ENCODE measurements at regions not wholly inside any gene's neighbourhood (a gene's known extent, or its start where the extent isn't known, plus 50 kb on each side); places are given as distances from the start of the nearest gene placed in this dataset.
A peak's percentile ranks its signal among the peaks of the same experiment; 100 is the strongest.

DNA sequence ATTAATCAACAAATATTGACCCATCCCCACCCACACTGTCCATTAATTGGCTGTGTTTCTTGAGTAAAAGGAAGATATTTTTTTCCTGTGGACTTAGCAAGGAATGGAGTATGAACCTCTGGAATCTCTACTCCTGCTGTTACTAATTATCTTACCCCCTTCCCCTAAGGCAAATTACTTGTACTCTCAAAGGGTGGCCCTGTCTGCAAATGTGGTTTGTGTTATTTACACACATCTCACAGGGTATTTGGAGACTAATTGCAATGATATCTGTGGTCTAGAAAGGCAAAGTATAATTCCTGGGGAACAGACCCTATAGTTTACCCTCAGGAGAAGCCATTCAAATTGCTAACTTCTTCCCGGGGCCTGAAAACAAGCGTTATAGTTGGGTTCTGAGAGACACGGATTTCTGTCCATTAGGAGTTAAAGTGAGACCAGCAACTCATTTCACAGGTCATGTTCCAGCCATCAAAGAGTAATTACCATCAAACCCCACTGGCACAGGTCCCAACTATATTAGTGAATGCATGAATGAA lies 133.0 kb upstream of the RASGEF1B start:
- TF ChIP-seq, protein P1, sequence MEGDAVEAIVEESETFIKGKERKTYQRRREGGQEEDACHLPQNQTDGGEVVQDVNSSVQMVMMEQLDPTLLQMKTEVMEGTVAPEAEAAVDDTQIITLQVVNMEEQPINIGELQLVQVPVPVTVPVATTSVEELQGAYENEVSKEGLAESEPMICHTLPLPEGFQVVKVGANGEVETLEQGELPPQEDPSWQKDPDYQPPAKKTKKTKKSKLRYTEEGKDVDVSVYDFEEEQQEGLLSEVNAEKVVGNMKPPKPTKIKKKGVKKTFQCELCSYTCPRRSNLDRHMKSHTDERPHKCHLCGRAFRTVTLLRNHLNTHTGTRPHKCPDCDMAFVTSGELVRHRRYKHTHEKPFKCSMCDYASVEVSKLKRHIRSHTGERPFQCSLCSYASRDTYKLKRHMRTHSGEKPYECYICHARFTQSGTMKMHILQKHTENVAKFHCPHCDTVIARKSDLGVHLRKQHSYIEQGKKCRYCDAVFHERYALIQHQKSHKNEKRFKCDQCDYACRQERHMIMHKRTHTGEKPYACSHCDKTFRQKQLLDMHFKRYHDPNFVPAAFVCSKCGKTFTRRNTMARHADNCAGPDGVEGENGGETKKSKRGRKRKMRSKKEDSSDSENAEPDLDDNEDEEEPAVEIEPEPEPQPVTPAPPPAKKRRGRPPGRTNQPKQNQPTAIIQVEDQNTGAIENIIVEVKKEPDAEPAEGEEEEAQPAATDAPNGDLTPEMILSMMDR (conservative IDR thresholded peaks at IDR 0.05): no peak

DNA sequence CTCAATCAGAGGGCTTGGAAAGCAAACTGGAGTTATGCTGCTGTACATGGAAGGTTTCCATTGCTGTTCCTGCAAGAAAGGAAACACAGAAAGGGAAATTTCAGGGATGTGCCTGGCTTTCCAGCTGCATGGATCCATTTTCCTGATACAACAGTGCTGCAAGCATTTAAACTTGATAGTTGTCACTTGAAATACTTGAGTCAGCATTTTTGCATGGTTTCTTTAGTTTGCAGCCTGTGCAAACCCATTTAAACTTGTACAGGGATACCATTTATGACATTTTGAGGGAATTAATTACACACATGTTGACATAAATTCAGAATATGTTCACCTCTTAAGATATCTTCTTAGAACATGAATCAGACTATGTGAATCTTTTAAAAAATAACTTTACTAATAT lies 131.1 kb upstream of the RASGEF1B start:
- Mint-ChIP-seq H3K4me3 (no peak overlapping the region), H3K4me1 (peaks cover 50% of the 10 kb centered on the region), H3K9me3 (peaks cover 19% of the 10 kb centered on the region), H3K36me3 (ENCODE audit: low read depth) (no peaks in the 10 kb centered on the region), H3K27me3 (ENCODE audit: insufficient read depth) (no peaks in the 10 kb centered on the region), H3K27ac (no peak overlapping the region)
- Histone ChIP-seq H3K9ac (ENCODE audit: extremely low read depth, low read length, poor library complexity, severe bottlenecking) (no peak overlapping the region), H3K27me3 (ENCODE audit: control insufficient read depth, insufficient read depth, low read length, poor library complexity, severe bottlenecking) (no peaks in the 10 kb centered on the region), H3K27ac (ENCODE audit: low read depth, low read length) (no peak overlapping the region), H3K4me3 (ENCODE audit: low read length) (no peak overlapping the region), H3K36me3 (ENCODE audit: control insufficient read depth, insufficient read depth, low read length) (no peaks in the 10 kb centered on the region), H3K4me1 (ENCODE audit: control insufficient read depth, insufficient read depth, low read length) (peaks cover 8% of the 10 kb centered on the region), H3K9me3 (ENCODE audit: control insufficient read depth, low read length) (peaks cover 25% of the 10 kb centered on the region)
- TF ChIP-seq, protein P1 (conservative IDR thresholded peaks at IDR 0.05): no peak
- DNase-seq: no peak

More for the DNA sequence above, 133.0 kb upstream of the RASGEF1B start:
- Histone ChIP-seq H3K27me3 (ENCODE audit: control insufficient read depth, insufficient read depth, low read length, poor library complexity, severe bottlenecking) (no peaks in the 10 kb centered on the region), H3K4me3 (ENCODE audit: low read length) (peak overlapping the region; percentile 57), H3K36me3 (ENCODE audit: control insufficient read depth, insufficient read depth, low read length) (no peaks in the 10 kb centered on the region), H3K27ac (ENCODE audit: low read depth, low read length) (no peak overlapping the region), H3K9me3 (ENCODE audit: control insufficient read depth, low read length) (peaks cover 17% of the 10 kb centered on the region), H3K9ac (ENCODE audit: extremely low read depth, low read length, poor library complexity, severe bottlenecking) (no peak overlapping the region), H3K4me1 (ENCODE audit: control insufficient read depth, insufficient read depth, low read length) (peaks cover 8% of the 10 kb centered on the region)
- H3K36me3 Mint-ChIP-seq (ENCODE audit: low read depth): no peaks in the 10 kb centered on the region
- H3K27me3 Mint-ChIP-seq (ENCODE audit: insufficient read depth): no peaks in the 10 kb centered on the region
- 90 to 95% methylated on average over 2 to 3 of the region's 3 CpGs for WGBS, 2 experiments (ENCODE audit: insufficient coverage in 1 of 2, insufficient read length in 1 of 2)
- peaks cover 41% of the 10 kb centered on the region for H3K4me1 Mint-ChIP-seq
- no peak overlapping the region for H3K4me3 Mint-ChIP-seq
- no peak for DNase-seq
- H3K27ac Mint-ChIP-seq: no peak overlapping the region
- H3K9me3 Mint-ChIP-seq: peaks cover 9% of the 10 kb centered on the region

DNA sequence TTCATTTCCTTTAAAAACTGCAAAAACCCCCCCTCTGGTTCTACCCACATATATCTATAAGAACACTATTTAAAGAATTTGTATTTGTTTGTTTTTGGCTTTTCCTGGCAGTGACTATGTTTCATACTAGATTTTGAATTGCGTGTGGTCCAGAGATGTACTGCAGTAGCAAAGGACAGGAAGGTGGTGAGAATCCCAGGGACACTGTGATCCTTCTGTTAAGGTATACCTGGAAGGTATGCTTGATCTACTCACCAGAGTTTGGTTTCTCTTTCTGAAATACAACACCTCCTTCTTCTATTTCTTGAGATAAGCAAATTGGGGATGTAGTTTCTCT lies 129.6 kb upstream of the RASGEF1B start:
- Mint-ChIP-seq H3K36me3 (ENCODE audit: low read depth) (no peaks in the 10 kb centered on the region), H3K27ac (no peak overlapping the region), H3K9me3 (peaks cover 22% of the 10 kb centered on the region), H3K4me3 (no peak overlapping the region), H3K4me1 (peaks cover 40% of the 10 kb centered on the region), H3K27me3 (ENCODE audit: insufficient read depth) (no peaks in the 10 kb centered on the region)
- peaks cover 32% of the 10 kb centered on the region for H3K9me3 ChIP-seq (ENCODE audit: control insufficient read depth, low read length)
- 86% methylated on average over 1 of the region's 1 CpG; no CpG with 5 or more reads in 1 of the 2 experiments for WGBS, 2 experiments (ENCODE audit: insufficient coverage in 1 of 2, insufficient read length in 1 of 2)
- TF ChIP-seq, protein P1 (conservative IDR thresholded peaks at IDR 0.05): no peak
- H3K36me3 ChIP-seq (ENCODE audit: control insufficient read depth, insufficient read depth, low read length): no peaks in the 10 kb centered on the region
- H3K27ac ChIP-seq (ENCODE audit: low read depth, low read length): no peak overlapping the region
- no peak overlapping the region for H3K4me3 ChIP-seq (ENCODE audit: low read length)
- no peak overlapping the region for H3K9ac ChIP-seq (ENCODE audit: extremely low read depth, low read length, poor library complexity, severe bottlenecking)
- H3K4me1 ChIP-seq (ENCODE audit: control insufficient read depth, insufficient read depth, low read length): peaks cover 8% of the 10 kb centered on the region
- no peaks in the 10 kb centered on the region for H3K27me3 ChIP-seq (ENCODE audit: control insufficient read depth, insufficient read depth, low read length, poor library complexity, severe bottlenecking)
- no peak for DNase-seq
